COLO829 (cell line): ENCODE measurements at regions not wholly inside any gene's neighbourhood (a gene's known extent, or its start where the extent isn't known, plus 50 kb on each side); places are given as distances from the start of the nearest gene placed in this dataset.

Experiments
- DNase-seq: peaks from one replicate; pipeline ENCODE4 v3.0.0; 2012; ENCODE audit warnings: low spot score

- no peak for DNase-seq
These were observed 179.3 kb downstream of the OMA1 start for GRCh38 chr1:58367217-58367616.

DNA sequence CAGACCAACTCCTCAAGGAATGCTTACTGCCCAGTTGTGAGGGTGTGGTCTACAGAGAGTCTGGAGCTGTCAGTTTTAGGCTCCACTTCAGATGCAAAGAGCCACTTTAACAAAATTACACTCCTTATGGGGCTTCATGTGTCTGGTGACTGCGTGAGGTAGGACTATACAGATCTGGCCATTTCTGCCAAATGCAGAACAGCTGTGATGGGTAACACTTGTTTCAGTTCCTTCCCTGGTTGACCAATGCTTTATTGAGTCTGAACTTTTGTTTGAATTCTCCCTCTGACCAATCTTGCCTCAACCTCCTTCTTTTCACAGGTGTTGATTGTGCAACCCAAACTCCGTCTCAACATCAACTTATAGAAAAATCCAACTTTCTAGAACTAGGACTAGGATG, 181.2 kb downstream of the OMA1 start:
- DNase-seq, result no peak

DNA sequence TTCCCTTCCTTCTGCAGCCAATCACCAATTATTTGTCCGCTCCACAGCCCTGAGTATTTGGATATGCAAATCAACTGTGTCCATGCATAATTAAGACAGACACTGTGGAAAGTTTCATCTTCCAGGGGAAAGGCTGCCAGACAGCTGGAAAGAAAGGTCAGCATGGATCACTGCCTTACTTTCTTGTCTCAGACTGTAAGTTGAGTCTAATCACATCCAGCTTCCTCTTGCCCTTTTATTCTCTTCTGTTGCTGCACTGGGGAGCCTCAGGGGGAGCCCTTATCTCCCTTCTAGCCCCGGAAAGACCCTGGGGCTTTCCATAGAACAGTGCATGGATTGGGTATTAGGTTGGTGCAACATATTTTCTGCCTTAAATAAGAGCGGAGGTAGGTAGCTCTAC, 182.9 kb downstream of the OMA1 start:
- DNase-seq, result no peak

GRCh38 chr1:58361134-58361533, 185.4 kb downstream of the OMA1 start:
- no peak for DNase-seq

- no peak for DNase-seq
These were observed 188.2 kb downstream of the OMA1 start for GRCh38 chr1:58358346-58358745.

DNA sequence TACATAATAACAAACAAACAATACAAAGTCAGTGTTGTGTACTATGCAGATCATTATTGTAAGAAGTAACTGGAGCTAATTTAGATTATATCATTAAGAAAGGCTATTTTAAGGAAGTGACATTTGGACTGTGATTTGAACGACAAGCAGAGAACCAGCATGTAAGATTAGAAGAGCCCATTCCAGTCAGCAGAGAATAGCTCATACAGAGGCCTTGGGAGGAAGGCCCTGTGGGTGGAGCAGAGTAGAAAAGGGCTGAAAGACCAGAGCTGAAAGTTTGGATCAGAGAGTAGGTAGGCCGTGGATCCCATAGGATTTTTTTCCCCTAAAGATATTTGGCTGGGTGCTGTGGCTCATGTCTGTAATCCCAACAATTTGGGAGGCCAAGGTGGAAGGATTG, 190.1 kb downstream of the OMA1 start:
- no peak for DNase-seq

DNA sequence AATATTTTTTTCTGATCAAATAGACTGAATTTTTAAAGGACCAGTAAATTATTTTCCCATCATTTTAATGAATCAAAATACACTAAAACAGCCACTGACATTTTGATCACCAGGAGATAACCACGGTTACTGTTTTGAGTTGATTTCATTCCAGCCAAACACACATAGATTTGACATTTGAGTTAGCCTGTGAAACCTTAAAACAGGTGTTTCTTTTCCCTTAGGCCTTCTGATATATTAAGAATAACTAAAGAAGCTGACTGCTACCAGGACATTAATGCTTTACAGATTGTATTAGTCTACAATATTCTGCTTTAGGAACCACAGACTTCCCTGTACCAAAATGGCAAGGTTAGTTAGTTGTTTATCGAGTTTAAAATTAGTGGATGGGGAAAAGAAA, 193.4 kb downstream of the OMA1 start:
- no peak for DNase-seq

DNA sequence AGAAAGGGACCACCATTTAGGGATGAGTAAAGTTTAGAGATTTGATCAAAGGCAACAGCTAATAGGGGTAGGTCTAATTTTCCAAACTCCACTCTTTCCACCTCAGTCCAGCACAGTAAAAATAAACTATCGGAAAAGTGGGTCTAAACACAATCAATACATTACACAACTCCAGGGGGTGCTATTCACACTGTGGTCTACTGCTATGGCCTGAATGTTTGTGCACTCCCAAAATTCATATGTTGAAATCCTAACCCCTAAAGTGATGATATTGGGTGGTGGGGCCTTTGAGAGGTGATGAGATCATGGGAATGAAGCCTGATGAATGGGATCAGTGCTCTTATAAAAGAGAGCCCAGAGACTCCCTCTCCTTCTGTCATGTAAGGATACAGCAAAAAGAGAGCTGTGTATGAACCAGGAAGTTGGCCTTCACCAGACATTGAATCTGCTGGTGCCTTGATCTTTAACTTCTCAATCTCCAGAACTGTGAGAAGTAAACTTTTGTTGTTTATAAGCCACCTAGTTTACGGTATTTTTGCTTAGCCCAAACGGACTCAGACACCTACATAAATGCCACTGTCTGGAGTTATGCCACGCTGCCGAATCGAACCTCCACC, 193.9 kb downstream of the OMA1 start:
- no peak for DNase-seq

DNA sequence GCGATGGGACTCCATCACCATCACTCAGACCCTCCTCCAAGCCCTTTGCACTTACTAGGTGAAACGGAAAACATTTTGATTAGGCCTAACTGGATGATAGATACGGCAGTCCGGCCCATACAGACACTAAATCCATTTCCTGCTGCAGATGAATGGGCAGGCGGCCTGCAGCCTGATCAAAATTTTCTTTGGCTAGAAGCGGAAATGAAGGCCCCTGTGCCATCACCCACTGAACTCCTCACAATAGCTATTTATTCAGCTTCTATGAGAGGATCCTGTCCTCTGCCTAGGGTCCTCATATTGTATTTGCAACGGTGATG, 200.5 kb downstream of the OMA1 start:
- DNase-seq, result no peak

GRCh38 chr1:58345215-58346035, 201.1 kb downstream of the OMA1 start:
- no peak for DNase-seq

DNA sequence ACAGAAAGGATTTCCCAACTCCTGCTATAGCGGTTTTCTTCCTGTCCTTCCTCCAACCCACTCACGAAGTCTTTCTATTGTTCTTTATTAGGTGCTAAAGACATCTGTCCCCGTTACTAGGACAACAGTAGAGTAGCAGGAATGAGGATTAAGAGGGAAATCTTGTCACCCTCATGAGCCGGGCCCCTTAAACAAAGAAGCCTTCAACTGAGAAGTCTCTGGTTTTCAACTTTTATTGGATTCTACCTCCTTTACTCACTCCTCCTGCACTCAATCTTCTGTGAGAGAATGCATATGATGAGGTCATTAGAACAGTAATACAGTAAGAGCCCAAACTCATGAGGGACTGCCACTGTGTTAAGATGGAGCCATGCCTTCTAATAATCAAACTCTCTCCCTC, 206.3 kb downstream of the OMA1 start:
- DNase-seq, result no peak

DNA sequence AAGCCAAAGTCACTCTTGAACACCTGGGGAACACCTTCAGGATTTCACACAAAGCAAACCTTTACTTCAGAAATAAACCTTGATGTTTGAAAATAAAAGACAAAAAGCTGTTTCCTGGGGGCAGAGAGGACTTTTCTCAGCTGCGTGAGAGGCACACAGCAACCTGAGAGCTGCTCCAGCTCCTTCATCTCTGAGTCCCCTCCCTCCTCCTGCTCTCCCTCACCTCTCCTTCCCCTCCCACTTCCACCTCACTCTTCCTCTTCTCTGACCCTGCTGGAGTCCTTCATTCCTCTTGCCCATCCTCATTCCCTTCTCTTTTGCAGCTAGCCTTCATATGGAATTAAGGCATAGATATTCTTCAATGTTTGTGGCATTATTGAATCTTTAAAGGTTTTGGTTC, 208.4 kb downstream of the OMA1 start:
- DNase-seq, result no peak

- no peak for DNase-seq
These were observed 213.0 kb downstream of the OMA1 start for GRCh38 chr1:58333511-58333910.

GRCh38 chr1:58331156-58331555, 215.4 kb downstream of the OMA1 start:
- no peak for DNase-seq

- DNase-seq, result no peak
These were observed 220.7 kb downstream of the OMA1 start for GRCh38 chr1:58325866-58326265.

- no peak for DNase-seq
These were observed 222.0 kb downstream of the OMA1 start for GRCh38 chr1:58324558-58324957.

DNA sequence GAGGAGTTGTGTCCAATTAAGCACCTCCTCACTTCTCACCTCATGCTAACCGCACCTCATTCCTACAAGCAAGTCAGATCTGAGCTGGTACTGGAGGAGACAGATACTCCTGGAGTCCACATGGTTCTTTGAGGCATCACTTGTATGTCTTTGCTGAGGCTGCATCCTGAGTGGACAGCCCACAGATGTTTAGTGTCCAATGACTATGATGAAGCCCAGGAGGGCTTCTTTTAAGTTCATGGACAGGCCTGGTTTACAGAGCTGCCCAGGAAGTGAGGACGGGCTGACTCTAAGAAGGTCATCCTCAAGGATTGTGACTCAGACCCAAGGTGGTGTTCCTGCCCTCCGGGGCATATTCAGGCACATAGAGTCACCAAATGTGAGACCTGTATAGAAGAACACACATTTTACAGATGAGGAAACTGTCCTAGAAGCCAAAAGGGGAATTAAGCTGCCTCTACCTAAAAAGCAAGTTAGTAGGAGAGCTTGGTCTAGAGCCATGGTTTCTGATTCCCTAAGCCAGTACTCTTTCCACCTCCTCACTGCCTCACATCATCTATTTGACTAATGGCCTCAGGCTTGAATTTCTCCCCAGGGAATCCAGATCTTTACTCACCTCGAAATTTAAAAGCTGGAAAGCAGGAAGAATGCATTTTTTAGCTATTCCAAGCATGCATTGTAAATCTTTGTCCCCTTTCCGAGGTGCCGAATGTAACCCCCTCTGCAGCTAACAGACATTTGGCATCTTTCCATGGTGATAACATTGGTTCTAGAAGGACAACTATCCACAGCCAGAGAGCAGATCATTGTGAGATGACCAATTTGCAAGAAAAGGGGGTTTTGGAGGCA, 228.1 kb downstream of the OMA1 start:
- DNase-seq, result no peak

DNA sequence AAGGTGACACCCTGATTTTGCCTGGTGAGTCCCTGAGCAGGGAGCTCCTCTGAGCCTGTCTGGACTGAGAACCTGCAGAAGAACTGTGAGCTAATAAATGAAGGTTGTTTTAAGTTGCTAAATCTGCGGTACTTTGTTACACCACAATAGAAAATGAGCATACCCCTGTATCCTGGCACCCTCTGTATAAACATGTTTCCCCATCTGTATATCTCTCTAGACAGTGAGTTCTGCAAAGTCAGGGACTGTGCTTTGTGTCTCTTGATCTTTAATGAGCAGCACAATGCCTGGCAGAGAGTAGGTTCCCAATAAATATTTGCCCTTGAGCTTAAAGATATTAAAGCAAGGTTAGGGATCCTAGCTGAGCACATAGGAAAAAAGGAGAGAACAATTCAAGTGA, 228.8 kb downstream of the OMA1 start:
- no peak for DNase-seq

- no peak for DNase-seq
These were observed 229.4 kb downstream of the OMA1 start for GRCh38 chr1:58317086-58317485.

- no peak for DNase-seq
These were observed 230.4 kb downstream of the OMA1 start for GRCh38 chr1:58316141-58316540.

GRCh38 chr1:58312971-58313563, 233.5 kb downstream of the OMA1 start:
- no peak for DNase-seq

GRCh38 chr1:58312461-58312860, 234.1 kb downstream of the OMA1 start:
- no peak for DNase-seq

DNA sequence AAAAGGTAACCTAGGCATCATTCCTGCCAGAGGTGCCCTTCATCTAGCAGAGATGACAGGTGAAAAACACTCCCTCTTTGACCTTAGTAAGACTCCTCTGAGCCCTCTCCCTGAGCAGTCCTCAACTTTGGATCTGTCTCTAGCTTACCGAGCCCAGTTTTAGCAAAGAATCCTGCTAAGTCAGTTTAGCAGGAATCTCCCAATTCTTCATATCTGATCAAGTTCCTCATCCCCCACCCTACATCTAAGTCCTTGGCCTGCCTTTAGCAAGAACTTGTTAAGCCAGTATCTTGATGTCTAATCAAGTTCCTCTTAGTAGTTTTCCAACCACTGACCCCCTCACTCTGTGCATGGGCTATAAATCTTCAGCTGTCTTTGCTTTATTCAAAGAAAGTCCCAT, 235.6 kb downstream of the OMA1 start:
- DNase-seq, result no peak
